A673 (cell line): ENCODE measurements at regions not wholly inside any gene's neighbourhood (a gene's known extent, or its start where the extent isn't known, plus 50 kb on each side); places are given as distances from the start of the nearest gene placed in this dataset.

Source experiments
- CTCF ChIP-seq: fragments of 300-800, 200-600 bp; sonication (generic); conservative IDR thresholded peaks from 2 replicates; pipeline ENCODE4 v1.5.1; 2017; ENCODE audit warnings: low read depth, mild to moderate bottlenecking, antibody characterized with exemption, low read length, moderate library complexity, mixed read lengths
- EZH2 ChIP-seq: fragments of 200-600 bp; sonication (generic); IDR thresholded peaks from 2 replicates; pipeline ENCODE4 v1.6.1; 2017; ENCODE audit warnings: borderline replicate concordance, low read depth, mild to moderate bottlenecking, mixed read lengths, antibody characterized with exemption, low read length; ENCODE audit not compliant: poor library complexity, severe bottlenecking

GRCh38 chr18:76553715-76554546, 58.9 kb upstream of the ZNF516 start:
- no peak for TF ChIP-seq CTCF
- TF ChIP-seq EZH2 = no peak
